ENCODE measurements at regions not wholly inside any gene's neighbourhood (a gene's known extent, or its start where the extent isn't known, plus 50 kb on each side); places are given as distances from the start of the nearest gene placed in this dataset.

- DNase-seq (ENCODE audit: low spot score) = no peak
Measured at GRCh38 chr2:45068571-45069140, 59.4 kb upstream of the SIX2 start.

GRCh38 chr2:45067859-45068570 is 58.8 kb upstream of the SIX2 start:
- DNase-seq (ENCODE audit: low spot score) = no peak
